Mucosa of descending colon (tissue), 3 donors: ENCODE measurements at regions not wholly inside any gene's neighbourhood (a gene's known extent, or its start where the extent isn't known, plus 50 kb on each side); places are given as distances from the start of the nearest gene placed in this dataset.

Experiments
- ATAC-seq: fragments of 200-7000 bp; cut with Tn5 transposase; one replicate; pipeline ENCODE4 v1.9.1; 2020; ENCODE audit warnings: mild to moderate bottlenecking, moderate library complexity
- DNase-seq, 3 donors: peaks; one replicate each; pipeline ENCODE4 v3.0.0-alpha.2; 2020
- H3K36me3 ChIP-seq: fragments of 200-600 bp; one replicate; pipeline ENCODE4 v1.8.0; 2021; ENCODE audit warnings: low read depth, mild to moderate bottlenecking
- H3K4me1 ChIP-seq: fragments of 200-600 bp; one replicate; pipeline ENCODE4 v1.8.0; 2021; ENCODE audit warnings: low read depth, mild to moderate bottlenecking
- H3K4me3 ChIP-seq: fragments of 200-600 bp; one replicate; pipeline ENCODE4 v1.8.0; 2021; ENCODE audit warnings: mild to moderate bottlenecking
- H3K9me3 ChIP-seq: fragments of 200-600 bp; one replicate; pipeline ENCODE4 v1.8.0; 2021; ENCODE audit warnings: mild to moderate bottlenecking
- CTCF ChIP-seq: fragments of 200-600 bp; IDR thresholded peaks from one replicate; pipeline ENCODE4 v1.8.0; 2022; ENCODE audit warnings: antibody characterized with exemption, mild to moderate bottlenecking
- intact Hi-C, 2 donors: fragments of 100-400 bp; cut with DNase I in 1 of 2; cut with micrococcal nuclease in 1 of 2; formaldehyde crosslinking; loops; one replicate each; pipeline versions ENCODE4 v1.11.0 to v1.11.1; 2022; cut with DNase I, micrococcal nuclease
- donor health status: DM: no; HTN: no; CAD: no; lungs with moderate emphysema.
- donor health status: DM: no; HTN: no; CAD: no.
- donor health status: DM: no; HTN: yes; CAD: no.

- H3K36me3 ChIP-seq: no peaks in the 10 kb centered on the region
- no peaks in the 10 kb centered on the region for H3K4me1 ChIP-seq
- no peaks in the 10 kb centered on the region for H3K9me3 ChIP-seq
- ATAC-seq (no peak), DNase-seq (no peak)
- intact Hi-C loops: no loop called here
- H3K4me3 ChIP-seq: no peak overlapping the region
- no peak for TF ChIP-seq CTCF
Measured at GRCh38 chr4:31228068-31228467, 507.9 kb downstream of the PCDH7 start.

- no peak for TF ChIP-seq CTCF
- H3K4me3 ChIP-seq: no peak overlapping the region
- intact Hi-C loops: no loop called here
- H3K9me3 ChIP-seq: no peaks in the 10 kb centered on the region
- no peaks in the 10 kb centered on the region for H3K36me3 ChIP-seq
- H3K4me1 ChIP-seq: no peaks in the 10 kb centered on the region
- ATAC-seq: no peak
- DNase-seq: no peak
Measured at GRCh38 chr4:31230594-31230993, 510.4 kb downstream of the PCDH7 start.

- intact Hi-C loops: no loop called here
Measured at GRCh38 chr4:31234494-31234893, 514.3 kb downstream of the PCDH7 start.

GRCh38 chr4:31234901-31235300, 514.7 kb downstream of the PCDH7 start:
- TF ChIP-seq CTCF: no peak
- no peaks in the 10 kb centered on the region for H3K36me3 ChIP-seq
- no peaks in the 10 kb centered on the region for H3K4me1 ChIP-seq
- DNase-seq (no peak), ATAC-seq (no peak)
- intact Hi-C loops: no loop called here
- H3K4me3 ChIP-seq: no peak overlapping the region
- no peaks in the 10 kb centered on the region for H3K9me3 ChIP-seq

More at GRCh38 chr4:31234494-31234893, 514.3 kb downstream of the PCDH7 start:
- ATAC-seq: no peak
- DNase-seq: no peak
- Histone ChIP-seq H3K4me1 (no peaks in the 10 kb centered on the region), H3K4me3 (no peak overlapping the region), H3K36me3 (no peaks in the 10 kb centered on the region), H3K9me3 (no peaks in the 10 kb centered on the region)
- TF ChIP-seq CTCF: no peak

GRCh38 chr4:31236020-31236638, 516.0 kb downstream of the PCDH7 start:
- ATAC-seq (no peak), DNase-seq (no peak)
- intact Hi-C loops: no loop called here
- Histone ChIP-seq H3K4me1 (no peaks in the 10 kb centered on the region), H3K36me3 (no peaks in the 10 kb centered on the region), H3K4me3 (no peak overlapping the region), H3K9me3 (no peaks in the 10 kb centered on the region)
- no peak for TF ChIP-seq CTCF

- Histone ChIP-seq H3K4me3 (no peak overlapping the region), H3K4me1 (no peaks in the 10 kb centered on the region), H3K36me3 (no peaks in the 10 kb centered on the region), H3K9me3 (no peaks in the 10 kb centered on the region)
- ATAC-seq (no peak), DNase-seq (no peak)
- TF ChIP-seq CTCF: no peak
- intact Hi-C loops: no loop called here
Measured at GRCh38 chr4:31236639-31237173, 516.5 kb downstream of the PCDH7 start.
